SK-N-SH treated with all-trans-retinoic acid at 6 μM for 48 hours (cell line): ENCODE measurements at regions not wholly inside any gene's neighbourhood (a gene's known extent, or its start where the extent isn't known, plus 50 kb on each side); places are given as distances from the start of the nearest gene placed in this dataset.

Experiments used
- ARNTL ChIP-seq: fragments of 450-650 bp; formaldehyde crosslinking; IDR thresholded peaks from 2 replicates; pipeline ENCODE4 v1.5.0; 2020; ENCODE audit warnings: low read depth, mild to moderate bottlenecking, moderate library complexity, borderline replicate concordance
- BACH2 ChIP-seq: fragments of 250-450 bp; sonication (Bioruptor Pico); IDR thresholded peaks from 2 replicates; pipeline ENCODE4 v1.9.0; 2021; ENCODE audit warnings: mild to moderate bottlenecking, borderline replicate concordance
- CSDC2 ChIP-seq: fragments of 250-450 bp; sonication (Bioruptor Pico); IDR thresholded peaks from 2 replicates; pipeline ENCODE4 v1.5.0; 2020; ENCODE audit warnings: mild to moderate bottlenecking, moderate library complexity
- PATZ1 ChIP-seq: fragments of 250-450 bp; sonication (Bioruptor Pico); IDR thresholded peaks from 2 replicates; pipeline ENCODE4 v1.8.0; 2020; ENCODE audit warnings: mild to moderate bottlenecking, moderate library complexity, borderline replicate concordance
- ZC3H10 ChIP-seq: fragments of 250-450 bp; sonication (Bioruptor Pico); IDR thresholded peaks from 2 replicates; pipeline ENCODE4 v1.5.1; 2021; ENCODE audit warnings: mild to moderate bottlenecking, moderate library complexity
- ZFP3 ChIP-seq: fragments of 250-450 bp; sonication (Bioruptor Pico); IDR thresholded peaks from 2 replicates; pipeline ENCODE4 v1.5.0; 2020; ENCODE audit warnings: mild to moderate bottlenecking, moderate library complexity
- ZFP30 ChIP-seq: fragments of 450-650 bp; formaldehyde crosslinking; IDR thresholded peaks from 2 replicates; pipeline ENCODE4 v1.5.0; 2022; ENCODE audit warnings: mild to moderate bottlenecking, moderate library complexity
- ZNF70 ChIP-seq: fragments of 450-650 bp; formaldehyde crosslinking; IDR thresholded peaks from 2 replicates; pipeline ENCODE4 v1.5.0; 2020; ENCODE audit warnings: mild to moderate bottlenecking, moderate library complexity
- ZNF8 ChIP-seq: fragments of 450-650 bp; formaldehyde crosslinking; IDR thresholded peaks from 2 replicates; pipeline ENCODE4 v1.5.0; 2020; ENCODE audit warnings: mild to moderate bottlenecking, moderate library complexity

- TF ChIP-seq CSDC2, result no peak
- TF ChIP-seq PATZ1 (CRISPR knock-in tag), result no peak
- no peak for TF ChIP-seq ZFP30 (CRISPR knock-in tag)
- TF ChIP-seq ZNF70 (CRISPR knock-in tag), result no peak
- no peak for TF ChIP-seq ZC3H10 (CRISPR knock-in tag)
- TF ChIP-seq ZFP3, result no peak
- TF ChIP-seq ZNF8 (CRISPR knock-in tag), result no peak
- TF ChIP-seq BACH2 (CRISPR knock-in tag), result no peak
- TF ChIP-seq ARNTL, result no peak
Observed at GRCh38 chr6:117818449-117818848, 88.6 kb upstream of the SLC35F1 start.
